ENCODE measurements at regions not wholly inside any gene's neighbourhood (a gene's known extent, or its start where the extent isn't known, plus 50 kb on each side); places are given as distances from the start of the nearest gene placed in this dataset.

GRCh38 chr2:16328521-16329190 lies 337.0 kb downstream of the CYRIA start:
- DNase-seq, result no peak

GRCh38 chr2:16327326-16327725 lies 338.3 kb downstream of the CYRIA start:
- no peak for DNase-seq

- DNase-seq, result no peak
These were observed 338.8 kb downstream of the CYRIA start for GRCh38 chr2:16326711-16327300.

- no peak for DNase-seq
These were observed 339.6 kb downstream of the CYRIA start for GRCh38 chr2:16325976-16326510.

- DNase-seq, result no peak
These were observed 340.3 kb downstream of the CYRIA start for GRCh38 chr2:16325016-16325975.

- DNase-seq, result no peak
These were observed 341.1 kb downstream of the CYRIA start for GRCh38 chr2:16324544-16324937.

- no peak for DNase-seq
These were observed 341.8 kb downstream of the CYRIA start for GRCh38 chr2:16323551-16324543.

- no peak for DNase-seq
These were observed 342.5 kb downstream of the CYRIA start for GRCh38 chr2:16323126-16323520.

GRCh38 chr2:16322308-16323125 lies 343.1 kb downstream of the CYRIA start:
- no peak for DNase-seq

GRCh38 chr2:16321872-16322271 lies 343.8 kb downstream of the CYRIA start:
- no peak for DNase-seq

- no peak for DNase-seq
These were observed 344.4 kb downstream of the CYRIA start for GRCh38 chr2:16321256-16321655.

- DNase-seq, result peak; percentile 71
These were observed 344.9 kb downstream of the CYRIA start for GRCh38 chr2:16320716-16321115.

GRCh38 chr2:16319551-16320121 lies 346.0 kb downstream of the CYRIA start:
- DNase-seq, result no peak

- no peak for DNase-seq
These were observed 347.0 kb downstream of the CYRIA start for GRCh38 chr2:16318474-16319195.

GRCh38 chr2:16318051-16318450 lies 347.6 kb downstream of the CYRIA start:
- DNase-seq, result no peak

- DNase-seq, result no peak
These were observed 348.3 kb downstream of the CYRIA start for GRCh38 chr2:16317211-16317830.

GRCh38 chr2:16316456-16317210 lies 349.0 kb downstream of the CYRIA start:
- no peak for DNase-seq

- DNase-seq, result no peak
These were observed 349.7 kb downstream of the CYRIA start for GRCh38 chr2:16315908-16316307.

GRCh38 chr2:16315458-16315835 lies 350.2 kb downstream of the CYRIA start:
- no peak for DNase-seq

Measured in NCI-H1105 (cell line).